DMS153 (cell line): ENCODE measurements at regions not wholly inside any gene's neighbourhood (a gene's known extent, or its start where the extent isn't known, plus 50 kb on each side); places are given as distances from the start of the nearest gene placed in this dataset.
"Not testable (repeated sequence)": the region's sequence is repeated elsewhere in the genome, so short reads cannot be mapped to it uniquely, and the experiment has no call there.

Experiments used
- DNase-seq: peaks from one replicate; lab custom pipeline; 2025; lab: John Stamatoyannopoulos, UW

DNA sequence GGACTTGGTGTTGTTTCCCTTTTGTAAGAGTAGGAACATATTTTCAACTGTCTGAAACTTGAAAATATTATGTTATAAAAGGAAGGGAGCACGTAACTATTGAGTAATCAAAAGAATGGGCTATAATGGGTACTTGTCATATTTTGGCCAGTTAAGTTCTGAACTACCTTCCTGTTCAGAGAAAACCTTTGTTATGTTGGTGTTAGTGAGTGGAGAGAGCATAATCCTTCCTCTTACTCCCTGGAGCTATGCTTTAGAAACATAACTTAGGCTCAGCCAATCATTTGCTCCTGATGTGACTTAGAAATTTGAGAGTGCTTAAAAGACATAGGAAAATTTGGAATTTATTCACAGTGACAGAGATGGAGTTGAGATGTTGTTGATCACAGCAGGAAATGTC lies 482.5 kb upstream of the SPRY2 start:
- DNase-seq = no peak

DNA sequence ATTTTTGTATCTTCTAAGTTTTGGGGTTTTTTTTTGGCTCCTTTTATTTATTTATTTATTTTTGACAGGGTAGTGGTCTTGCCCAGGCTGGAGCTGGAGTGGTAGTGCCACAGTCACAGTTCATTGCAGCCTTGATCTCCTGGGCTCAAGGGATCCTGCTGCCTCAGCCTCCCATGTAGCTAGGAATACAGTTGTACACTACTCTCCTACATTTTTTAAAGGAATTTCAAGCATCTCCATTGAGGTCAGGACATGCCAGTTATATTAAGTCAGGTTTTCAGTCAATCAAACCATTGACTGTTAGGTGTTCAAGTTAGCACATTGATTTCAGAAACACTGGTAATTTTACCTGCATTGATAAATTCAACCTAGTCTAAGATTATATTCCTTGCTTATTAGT lies 480.5 kb upstream of the SPRY2 start:
- DNase-seq = no peak

DNA sequence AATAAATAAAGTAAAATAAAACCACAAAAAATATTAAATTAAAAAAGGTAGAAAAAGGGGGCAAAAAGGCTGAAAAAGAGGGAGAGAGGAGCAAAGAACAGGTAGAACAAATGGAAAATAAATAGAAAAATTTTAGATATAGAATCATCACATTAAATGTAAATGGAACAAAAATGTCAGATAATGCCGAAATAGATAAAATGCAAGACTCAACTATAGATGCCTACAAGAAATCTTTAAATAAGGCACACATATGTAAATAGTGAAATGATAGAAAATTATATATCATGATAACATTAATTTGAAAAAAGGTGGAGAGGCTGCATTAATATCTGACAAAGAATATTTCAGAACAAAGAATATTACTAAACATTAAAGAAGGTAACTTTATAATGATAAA lies 477.1 kb upstream of the SPRY2 start:
- no peak for DNase-seq

DNA sequence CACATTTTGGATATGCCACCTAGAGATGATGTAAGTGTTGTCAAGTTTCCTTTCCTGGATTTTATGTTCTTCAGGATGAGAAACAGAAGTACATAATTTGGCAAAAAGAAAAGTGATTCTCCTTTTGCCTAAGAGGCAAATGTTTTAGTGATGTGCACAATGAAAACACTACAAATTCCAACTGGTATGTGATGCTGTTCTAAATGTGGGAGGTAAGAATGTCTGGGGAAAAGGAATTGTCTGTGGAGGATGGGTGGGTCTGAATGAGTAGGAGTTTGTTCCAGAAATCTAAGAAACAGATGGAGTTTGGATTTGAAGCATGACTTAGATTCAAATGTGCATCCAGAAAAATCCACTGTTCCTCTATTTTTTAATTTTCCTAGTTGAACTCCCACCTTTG lies 473.6 kb upstream of the SPRY2 start:
- DNase-seq = no peak

DNA sequence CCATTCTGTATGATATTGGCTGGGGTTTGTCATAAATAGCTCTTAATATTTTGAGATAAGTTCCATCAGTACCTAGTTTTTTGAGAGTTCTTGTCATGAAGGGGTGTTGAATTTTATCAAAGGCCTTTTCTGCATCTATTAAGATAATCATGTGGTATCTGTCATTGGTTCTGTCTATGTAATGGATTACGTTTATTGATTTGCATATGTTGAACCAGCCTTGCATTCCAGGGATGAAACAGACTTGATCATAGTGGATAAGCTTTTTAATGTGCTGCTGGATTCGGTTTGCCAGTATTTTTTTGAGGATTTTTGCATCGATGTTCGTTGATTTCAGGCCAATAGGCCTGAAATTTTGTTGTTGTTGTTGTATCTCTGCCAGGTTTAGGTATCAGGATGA lies 469.4 kb upstream of the SPRY2 start:
- not testable (repeated sequence) for DNase-seq

DNA sequence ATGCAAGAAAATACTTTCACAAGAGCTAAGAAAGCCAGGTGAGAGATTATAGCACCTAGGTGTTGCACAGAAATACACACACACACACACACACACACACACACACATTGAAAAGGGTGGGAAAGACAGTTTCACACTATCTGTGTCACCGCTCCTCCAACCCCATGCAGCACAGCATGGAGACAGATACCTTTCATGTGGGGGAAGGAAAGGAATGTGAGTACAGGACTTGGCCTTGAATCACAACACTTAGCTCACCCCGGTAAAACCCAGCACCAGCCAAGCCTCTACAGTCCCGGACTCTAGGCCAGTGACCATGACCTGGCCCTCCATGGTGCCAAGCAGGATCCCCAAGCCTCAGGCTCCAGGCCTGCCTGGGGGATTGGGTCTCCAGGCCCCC lies 462.0 kb upstream of the SPRY2 start:
- DNase-seq = no peak

DNA sequence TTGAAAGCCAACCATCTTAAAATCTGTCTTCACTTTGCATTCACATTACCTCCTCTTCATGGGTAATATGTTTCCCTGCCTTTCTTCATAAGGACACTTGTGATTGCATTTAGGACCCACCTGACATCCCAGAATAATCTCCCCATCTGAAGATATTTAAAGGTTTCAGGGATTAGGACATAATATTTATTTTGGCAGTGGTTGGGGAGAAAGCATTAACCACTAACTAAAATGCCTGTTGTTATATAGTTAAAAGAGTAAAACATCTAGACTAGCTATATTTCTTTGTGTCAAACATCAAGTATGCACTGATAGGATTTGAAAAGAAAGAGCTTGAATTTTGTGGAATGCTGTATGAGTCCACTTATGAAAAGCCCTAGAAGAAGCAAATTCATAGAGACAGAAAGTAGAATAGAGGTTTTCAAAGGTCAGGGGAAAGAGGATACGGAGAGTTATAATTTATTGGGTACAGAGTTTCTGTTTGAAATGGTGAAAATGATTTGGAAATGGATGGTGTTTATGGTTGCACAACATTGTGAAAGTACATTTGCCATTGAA lies 457.7 kb upstream of the SPRY2 start:
- no peak for DNase-seq

DNA sequence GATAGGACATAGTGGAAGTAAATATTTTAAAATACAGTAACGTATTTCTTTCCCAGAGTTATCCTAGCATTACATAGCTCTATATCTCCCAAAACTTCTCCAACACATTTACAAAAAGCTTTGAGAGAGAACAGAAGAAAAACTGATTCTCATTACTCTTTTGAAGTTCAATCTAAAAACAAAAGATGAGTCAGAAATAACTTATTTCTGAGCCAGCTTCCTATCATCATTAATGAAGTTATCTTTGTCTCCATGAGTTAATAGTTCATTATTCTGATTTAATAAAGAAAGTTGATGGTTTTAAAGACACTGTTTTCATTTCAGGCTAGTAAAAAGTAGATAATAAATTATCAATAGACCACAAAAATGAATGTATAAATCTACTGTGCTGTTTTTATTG lies 446.7 kb upstream of the SPRY2 start:
- DNase-seq = no peak

DNA sequence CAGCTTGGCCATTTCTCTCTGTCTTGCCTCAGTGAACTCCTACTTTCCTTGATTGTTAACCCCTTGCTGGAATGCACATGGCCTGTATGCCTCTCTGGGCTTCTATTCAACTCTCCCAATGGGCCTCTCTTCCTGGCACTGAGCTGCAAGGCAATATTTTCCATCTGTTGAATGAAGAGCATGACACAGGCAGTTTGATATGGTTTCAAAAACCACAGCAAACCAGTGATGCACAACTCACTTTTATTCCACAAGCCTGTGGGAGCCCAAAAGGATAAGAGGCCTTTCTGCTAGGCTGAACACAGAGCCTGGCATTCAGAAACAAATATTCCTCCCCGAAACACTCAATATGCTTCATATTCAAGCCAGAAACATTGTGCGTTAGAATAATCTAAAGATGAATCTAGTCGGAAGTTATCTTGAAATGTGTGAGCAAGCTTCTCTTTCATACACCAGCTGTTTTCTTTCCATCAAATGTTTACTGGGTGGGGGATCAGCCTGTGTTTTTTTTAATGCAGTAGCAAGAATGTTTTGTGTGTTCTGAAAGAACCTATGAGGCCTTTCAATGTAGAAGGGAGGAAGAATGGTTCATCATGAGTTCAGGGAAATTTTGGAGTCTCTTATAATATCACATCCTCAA lies 443.1 kb upstream of the SPRY2 start:
- DNase-seq = no peak

DNA sequence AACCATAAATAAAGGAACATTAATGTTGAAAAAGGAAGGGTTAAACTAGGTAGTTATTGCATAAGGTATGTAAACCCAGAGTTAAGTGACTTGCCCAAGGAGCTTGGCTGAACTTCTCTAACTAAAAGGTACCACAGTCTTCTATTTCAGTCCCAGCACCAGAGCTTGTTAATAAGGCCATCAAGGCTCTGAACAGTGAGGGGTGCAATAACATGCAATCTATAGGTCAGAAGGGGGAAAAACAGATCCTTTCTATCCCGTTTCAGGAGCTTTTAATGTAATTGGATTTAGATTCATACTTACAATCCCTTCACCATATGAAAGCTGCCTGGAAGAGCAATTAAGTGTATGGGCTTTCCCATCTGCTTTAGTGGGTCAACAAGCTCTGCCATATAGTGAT lies 441.5 kb upstream of the SPRY2 start:
- DNase-seq = no peak

DNA sequence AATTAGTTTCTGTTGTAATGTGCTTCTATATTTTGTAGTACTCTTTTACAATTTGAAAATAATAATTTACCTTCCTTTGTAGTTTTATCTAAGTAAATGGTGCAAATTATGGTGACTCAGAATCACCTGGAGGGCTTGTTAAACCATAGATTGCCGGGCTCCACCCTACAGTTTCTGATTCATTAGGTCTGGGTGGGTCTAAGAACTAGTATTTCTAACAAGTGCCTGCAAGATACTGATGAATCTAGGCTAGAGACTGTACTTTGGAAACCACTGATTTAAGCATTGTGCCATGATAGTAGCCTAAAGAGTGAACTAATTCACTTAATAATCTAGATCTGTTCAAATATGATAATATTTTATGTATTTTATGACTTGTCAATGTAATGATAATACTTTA lies 437.4 kb upstream of the SPRY2 start:
- no peak for DNase-seq

DNA sequence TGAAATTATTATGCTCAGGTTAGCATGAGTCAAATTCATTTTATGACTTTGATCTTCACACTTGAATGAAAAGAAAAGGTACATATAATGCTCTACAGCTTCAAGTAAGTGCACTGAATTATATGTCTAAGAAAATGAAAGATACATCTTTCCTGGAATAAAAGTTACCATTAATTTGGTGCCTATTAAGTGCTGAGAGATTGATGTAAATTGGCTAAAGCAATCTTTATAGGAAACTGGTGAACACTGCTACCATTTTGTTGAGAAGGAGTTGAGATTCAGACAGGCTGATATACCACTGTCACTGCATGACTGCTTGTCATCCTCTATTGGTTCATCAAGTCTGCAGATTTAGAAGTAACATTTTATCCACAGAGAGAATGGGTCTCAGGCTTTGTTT lies 416.8 kb upstream of the SPRY2 start:
- no peak for DNase-seq

DNA sequence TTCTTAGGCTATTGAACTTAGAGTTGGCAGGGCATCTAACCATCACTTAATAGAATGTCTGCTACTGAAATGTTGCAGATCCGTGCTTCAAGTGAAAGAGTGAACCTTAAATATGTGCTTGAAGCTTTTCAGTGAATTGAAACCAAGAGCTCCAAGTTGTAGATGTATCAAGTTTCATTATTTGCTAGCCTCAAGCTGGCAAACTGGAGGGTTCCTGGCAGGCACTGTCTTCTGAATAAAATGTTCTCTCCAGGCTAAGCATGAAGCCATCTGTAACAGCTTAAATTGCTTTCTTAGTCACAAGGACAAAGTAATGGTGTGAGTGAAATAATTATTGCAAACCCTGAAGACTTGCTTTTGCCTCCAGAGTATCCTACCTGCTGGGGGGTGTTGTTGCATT lies 415.0 kb upstream of the SPRY2 start:
- peak; percentile 12 for DNase-seq

DNA sequence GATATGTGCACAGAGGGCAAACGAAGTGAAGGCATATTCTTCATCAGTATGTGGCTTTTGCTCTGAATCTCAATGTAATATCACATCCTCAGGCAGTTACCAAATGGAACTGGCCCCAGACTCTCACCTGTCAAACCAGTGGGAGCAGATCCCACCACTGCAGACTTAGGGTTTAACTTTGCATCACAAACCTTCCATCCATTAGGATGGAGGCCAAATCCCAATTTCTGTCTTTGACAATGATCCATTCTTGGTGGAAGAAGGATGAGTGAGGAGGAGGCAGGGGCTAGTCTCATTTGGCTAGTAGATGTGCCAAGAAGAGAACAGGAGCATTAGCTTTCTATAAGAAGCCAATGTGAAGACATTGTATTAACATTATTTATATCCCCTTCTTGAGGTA lies 413.5 kb upstream of the SPRY2 start:
- no peak for DNase-seq

DNA sequence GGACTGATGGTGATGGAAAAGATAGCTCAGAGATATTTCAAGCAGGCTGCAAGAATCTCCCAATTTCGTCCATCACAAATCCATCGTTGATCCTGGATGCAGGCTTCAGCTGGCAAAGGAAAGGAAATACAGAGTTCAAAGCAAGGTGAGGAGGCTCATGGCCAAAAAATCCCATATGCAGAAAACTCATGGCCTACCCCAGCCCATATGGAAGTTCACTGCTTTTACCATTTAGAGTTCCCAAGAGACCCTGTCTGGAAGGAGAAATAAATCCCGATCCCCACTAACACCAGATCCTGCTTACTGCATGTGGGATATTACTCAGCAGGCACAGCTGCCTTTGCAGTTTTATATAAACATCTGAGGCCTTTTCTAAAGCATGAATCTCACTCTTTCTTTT lies 412.9 kb upstream of the SPRY2 start:
- DNase-seq = no peak

DNA sequence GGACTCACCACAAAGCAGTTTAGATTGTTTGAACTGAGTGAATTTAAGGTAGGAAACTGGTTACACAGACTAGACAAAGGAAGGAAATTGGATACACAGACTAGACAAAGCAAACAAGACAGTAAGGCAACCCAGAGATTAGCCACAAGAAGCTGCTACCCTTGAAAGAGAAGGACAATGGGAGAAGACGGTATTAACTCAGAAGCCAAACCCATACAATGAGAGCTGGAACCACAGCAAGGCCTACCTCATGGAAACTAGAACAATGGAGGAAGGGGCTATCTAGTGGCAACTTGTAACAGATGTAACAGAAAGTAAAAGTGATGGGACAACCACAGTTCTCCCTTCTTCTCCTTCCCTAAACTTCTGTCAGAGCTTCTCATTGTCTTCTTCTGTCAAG lies 410.9 kb upstream of the SPRY2 start:
- no peak for DNase-seq

DNA sequence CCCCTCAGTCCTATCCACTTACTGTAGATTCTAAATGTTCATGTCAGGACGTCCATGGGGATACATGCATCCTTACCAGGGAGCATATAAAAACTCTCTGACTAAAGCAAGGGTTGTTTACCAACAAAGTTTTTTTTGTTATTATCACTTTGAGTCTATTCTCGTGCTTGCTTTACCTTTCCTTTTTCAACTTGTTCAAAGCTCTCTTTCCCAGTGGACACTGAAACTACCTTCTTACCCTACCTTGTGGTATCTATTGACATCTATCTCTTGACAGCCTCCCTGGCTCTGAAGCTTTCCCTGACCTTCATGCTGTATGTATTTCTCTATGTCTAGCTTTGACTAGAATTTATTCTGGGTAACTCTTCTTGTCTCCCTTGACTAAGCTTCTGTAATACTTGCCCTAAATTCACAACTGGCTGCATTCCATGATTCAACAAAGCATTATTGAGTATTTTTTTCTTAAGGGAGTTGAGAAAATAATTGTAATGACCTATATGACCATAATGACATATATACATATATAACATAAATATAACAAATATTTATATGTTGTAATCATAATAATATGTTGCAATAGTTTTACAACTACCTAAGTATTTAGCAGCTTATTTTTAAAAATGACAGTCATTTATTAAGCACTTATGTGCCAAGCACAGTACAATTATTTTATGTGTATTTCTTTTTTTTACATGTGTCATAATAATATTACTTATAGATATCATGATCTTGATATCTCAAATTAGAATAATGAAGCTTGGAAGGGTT lies 403.4 kb upstream of the SPRY2 start:
- DNase-seq = no peak

DNA sequence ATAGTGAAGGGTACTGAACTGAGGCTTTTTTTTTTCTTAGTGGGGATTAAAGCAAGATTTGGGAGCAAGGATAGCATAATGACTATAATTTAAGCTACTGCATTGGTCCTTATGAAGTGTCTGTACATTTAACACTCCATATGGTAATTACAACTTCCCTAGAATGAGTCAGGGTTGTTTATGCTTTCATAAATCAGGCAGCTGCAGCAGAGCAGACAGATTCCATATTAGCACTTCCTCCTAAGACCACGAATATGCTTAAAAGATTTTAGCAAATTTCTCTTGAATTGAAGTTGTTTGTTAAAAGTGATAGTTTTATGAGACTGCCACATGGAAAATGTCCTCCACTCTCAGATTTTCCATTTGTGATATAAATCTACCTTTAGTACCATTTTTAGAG lies 401.1 kb upstream of the SPRY2 start:
- peak; percentile 29 for DNase-seq

DNA sequence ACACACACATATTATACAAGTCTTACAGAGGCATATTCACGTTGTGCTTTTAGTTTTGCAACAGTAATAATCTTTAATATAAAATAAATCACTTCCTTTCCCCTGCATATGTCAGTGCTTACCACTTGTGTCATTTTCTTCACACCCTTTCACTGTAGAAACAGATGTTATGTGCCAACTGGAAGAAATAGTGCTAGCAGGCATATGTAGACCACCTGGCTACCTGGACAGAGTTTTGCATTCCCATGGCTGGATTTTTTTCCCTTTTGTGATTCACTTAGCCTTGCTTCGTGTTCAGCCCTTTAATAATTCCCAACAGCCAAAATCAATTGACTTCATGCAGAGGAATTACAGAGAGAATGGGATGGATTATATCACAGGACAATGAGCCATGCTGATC lies 399.1 kb upstream of the SPRY2 start:
- DNase-seq = no peak

DNA sequence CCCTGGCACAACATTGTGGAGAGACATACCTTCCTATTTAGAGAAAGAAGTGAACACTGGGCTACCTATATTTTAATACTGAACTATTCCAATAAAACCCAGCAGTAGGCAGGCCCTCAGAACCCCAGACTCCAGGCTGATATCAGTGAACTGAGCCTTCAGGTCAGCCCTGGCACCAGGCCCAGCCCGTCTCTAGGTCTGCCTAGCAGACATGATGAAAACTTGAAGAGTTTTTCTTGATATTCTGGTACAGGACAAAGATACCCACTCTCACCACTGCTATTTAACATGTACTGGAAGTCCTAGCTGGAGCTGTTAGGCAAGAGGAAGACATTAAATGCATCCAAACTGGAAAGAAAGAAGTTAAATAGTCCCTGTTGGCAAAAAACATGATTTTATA lies 396.6 kb upstream of the SPRY2 start:
- DNase-seq = no peak

DNA sequence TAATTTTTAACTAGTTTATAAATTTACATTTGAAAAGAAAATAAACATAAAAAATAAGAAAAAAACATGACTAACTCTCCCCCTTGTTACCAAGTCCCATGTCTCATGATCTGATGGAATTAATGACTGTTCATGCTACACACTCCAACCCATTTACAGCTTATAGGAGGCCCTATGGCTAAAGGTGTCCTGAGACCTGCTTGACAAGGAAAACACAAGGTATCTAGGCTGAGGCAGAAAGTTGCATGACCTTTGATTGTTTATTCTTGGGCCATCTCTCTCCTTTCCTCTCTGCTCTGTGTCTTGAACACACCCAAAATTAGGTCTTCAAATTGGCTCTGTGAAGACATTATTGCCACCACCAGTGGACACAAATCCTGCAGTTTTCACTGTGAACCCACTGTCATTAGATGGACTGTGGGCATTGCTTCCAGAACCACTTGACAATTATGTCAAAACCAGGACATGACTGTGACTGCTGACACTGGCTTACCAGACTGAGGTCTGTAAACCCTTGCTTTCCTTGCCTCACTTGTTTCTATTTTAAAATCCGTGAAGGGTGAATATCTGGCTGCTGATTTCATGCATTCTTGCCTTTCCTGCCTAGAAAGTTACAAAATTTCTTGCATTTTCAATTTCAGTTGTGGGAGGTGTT lies 386.5 kb upstream of the SPRY2 start:
- DNase-seq = no peak

DNA sequence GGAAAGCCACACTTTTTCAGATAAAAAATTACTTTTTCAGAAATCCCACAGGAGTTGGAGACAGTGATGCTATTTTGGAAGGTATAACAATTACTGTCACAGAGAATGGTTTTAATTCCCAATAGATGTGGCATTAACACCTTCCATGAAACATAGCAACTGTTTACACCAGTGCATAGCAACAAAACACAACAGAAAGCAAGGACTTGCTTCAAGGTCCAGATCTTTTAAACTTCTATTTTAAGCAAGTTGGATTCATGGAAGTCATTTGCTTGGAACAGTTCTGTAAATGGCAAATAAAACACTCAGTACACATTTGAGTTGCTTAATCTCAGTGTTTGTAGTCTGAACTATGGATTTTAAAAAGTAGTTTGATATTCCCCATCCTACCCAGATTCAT lies 385.9 kb upstream of the SPRY2 start:
- DNase-seq = no peak

DNA sequence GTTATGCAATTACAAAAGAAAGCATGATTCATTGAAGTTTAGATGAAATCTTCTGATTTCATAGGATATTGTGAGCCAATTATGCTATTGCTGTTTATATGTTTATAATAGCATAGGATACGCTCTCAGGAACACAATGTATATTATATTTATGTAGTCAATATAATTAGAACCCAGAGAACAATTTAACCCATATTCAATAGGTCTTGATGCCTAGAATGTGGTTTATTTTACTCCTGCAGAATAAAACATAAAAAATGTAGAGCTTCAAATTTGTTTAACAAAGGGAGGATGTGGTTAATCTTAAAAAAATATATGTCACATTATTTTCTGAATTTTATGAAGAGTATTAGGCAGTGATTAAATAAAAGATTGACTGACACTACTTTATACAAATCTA lies 380.8 kb upstream of the SPRY2 start:
- DNase-seq = no peak
